ENCODE measurements at regions not wholly inside any gene's neighbourhood (a gene's known extent, or its start where the extent isn't known, plus 50 kb on each side); places are given as distances from the start of the nearest gene placed in this dataset.
"Not testable (repeated sequence)": the region's sequence is repeated elsewhere in the genome, so short reads cannot be mapped to it uniquely, and the experiment has no call there.

DNA sequence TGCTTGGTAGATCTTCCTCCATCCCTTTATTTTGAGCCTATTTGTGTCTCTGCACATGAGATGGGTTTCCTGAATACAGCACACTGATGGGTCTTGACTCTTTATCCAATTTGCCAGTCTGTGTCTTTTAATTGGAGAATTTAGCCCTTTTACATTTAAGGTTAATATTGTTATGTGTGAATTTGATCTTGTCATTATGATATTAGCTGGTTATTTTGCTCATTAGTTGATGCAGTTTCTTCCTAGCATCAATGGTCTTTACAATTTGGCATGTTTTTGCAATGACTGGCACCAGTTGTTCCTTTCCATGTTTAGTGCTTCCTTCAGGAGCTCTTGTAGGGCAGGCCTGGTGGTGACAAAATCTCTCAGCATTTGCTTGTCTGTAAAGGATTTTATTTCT is 72.4 kb downstream of the HNRNPD start:
- not testable (repeated sequence) for DNase-seq

DNA sequence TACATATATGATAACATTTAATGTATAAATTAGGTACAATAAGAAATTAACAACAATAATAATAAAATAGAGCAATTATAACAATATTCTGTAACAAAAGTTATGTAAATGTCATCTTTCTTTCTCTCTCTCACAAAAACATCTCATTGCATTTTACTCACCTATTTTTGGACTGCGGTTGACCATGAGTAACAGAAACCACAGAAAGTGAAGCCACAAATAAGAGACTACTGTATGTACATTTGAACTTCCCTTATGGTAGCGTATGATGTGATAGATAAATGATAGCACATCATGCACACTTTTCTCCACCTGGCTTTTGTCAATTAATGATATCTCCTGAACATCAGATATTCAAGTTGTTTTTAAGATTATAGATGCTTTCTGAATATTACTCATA is 80.5 kb downstream of the HNRNPD start:
- peak; percentile 57 for DNase-seq

DNA sequence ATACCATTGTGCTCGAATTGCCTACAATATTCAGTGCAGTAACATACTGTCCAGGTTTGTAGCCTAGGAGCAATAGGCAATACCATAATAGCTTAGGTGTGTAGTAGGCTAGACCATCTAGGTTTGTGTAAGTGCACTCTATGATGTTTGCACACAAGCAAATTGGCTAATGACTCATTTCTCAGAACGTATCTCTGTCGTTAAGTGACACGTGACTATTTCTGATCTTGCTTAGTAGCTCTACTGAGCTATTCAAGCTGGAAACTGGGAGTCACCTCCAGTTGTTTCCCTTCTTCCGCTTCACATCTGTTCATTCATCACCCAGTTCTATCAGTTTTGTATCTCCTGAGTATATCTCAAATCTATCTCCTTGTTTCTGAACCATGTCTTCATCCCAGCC is 86.1 kb downstream of the HNRNPD start:
- DNase-seq = no peak

DNA sequence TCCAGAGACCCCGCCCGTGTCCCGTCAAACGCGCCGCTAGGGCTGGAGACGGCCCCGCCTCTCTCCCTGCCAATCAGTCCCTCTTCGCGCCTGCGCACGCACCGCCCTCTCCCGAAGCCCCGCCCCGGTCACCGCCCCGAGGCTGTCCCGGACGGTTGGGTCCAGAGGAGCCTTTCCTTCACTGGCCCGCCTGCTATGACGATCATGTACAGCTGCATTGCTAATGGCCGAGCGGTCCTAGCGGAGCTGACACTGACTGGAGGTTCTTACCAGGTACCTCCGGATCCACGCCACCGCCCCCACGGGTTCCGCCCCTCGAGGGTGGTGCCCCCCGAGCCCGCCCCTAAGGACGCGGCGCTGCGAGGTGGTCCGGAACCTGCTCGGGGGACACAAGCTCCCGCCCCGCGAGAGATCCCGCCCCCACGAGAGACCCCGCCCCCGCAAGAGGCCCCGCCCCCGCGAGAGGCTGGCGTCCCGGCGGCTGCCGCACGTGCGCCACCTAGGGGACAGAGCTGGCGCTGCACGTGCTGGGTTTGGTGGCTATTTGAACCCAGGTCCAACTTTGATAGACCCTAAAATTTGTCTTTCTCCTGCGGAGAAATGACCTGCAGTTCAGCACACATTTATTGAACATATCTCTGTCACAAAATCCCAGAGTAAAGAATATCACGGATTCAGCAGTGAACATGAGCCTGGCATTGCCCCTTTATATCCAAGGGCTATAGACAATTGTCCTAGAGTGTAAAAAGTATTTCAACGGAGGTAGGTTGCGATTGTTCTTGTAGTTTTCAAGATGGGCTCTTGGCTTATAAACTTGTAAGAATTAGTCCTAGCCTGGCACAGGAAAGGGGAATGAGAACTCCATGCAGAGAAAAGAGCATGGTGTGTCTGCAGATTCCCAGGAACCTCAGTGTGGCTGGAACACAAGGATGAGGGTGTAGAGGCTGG is 88.7 kb downstream of the HNRNPD start:
- DNase-seq = peak; percentile 99

DNA sequence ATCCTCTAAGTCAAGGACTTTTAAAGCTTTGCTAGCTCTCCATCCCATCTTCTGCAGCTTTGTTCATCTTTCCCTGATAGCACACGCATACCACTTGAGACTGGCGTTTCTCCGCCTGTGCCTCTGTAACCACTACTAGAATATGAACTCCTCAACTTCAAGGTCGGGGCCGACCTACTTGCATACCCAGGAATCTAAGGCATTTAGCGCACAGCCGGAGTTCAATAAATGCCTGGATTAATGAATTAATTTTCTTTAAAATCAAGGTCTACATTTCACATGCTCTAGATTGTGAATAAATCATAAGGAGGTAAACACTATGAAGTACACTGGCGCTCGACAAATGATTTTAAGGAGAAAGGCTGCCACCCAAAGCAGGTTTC is 89.3 kb downstream of the HNRNPD start:
- DNase-seq = no peak

DNA sequence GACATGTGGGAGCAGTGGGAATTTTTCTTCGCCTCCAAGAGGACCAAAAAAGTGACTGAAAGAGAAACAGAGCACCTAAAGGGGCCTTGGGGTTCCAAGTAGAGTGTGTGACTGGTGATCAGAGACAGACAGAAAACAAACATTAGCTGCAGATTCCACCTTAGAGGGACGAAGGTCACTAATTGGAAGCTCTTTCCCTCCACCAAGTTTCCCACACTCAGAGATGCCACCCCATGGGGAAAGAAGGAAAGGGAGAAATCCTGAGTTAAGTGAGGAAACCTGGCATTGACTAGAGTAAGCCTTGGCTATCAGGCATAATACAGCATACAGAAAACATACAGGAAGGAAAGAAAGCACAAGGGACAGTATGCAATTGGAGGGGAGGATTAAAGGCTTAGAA is 90.9 kb downstream of the HNRNPD start:
- no peak for DNase-seq

DNA sequence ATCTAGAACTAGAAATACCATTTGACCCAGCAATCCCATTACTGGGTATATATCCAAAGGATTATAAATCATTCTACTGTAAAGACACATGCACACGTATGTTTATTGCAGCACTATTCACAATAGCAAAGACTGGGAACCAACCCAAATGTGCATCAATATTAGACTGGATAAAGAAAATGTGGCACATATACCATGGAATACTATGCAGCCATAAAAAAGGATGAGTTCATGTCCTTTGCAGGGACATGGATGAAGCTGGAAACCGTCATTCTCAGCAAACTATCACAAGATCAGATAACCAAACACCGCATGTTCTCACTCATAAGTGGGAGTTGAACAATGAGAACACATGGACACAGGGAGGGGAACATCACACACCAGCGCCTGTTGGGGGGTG is 94.2 kb downstream of the HNRNPD start:
- not testable (repeated sequence) for DNase-seq

DNA sequence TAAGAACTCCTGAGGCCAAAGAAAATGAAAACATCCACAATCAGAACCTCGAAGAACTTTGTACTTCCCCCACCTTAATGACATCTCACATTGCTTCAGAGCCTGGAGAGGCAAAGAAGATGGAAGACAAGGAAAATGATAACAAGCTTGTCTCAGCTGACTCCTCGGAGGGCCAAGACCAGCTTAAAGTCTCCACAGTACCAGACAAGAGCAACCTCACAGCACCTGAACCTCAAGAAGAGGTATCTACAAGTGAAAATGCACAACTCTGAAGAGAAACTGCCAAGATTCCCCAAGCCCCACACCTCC is 97.5 kb downstream of the HNRNPD start:
- DNase-seq = no peak

DNA sequence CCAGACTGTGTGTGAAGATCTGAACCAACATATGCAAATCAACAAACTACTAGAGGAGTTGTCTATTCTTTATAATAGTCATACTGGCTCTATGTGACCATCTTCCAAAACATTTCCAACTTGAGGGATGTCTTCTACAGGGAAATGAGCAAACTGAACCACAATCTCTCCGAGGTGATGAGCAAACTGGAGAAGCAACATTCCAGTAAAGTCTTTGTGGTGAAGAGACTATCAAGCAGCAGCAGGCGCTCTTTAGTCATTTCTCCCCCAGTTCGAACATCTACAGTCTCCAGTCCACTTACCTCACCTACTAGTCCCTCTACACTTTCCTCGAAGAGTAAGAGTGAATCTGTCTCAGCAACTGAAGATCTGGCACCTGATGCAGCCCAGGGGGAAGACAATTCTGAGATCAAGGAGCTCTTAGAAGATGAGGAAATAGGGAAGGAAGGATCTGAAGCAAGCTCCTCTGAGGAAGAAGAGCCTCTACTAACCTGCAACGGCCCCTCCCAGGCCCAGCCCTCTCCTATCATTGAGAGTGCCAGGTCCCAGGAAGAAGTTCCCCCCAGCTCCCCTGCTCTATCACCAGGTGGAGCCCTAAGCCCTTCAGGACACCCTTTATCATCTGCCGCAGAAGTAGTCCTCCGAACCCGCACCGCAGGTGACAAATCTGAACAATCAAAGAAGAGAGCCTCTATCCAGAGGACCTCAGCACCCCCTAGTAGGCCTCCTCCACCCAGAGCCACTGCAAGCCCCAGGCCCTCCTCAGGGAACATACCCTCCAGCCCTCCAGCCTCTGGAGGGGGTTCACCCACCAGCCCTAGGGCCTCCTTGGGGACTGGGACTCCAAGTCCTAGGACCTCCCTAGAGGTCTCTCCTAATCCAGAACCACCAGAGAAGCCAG is 98.1 kb downstream of the HNRNPD start:
- DNase-seq = no peak

DNA sequence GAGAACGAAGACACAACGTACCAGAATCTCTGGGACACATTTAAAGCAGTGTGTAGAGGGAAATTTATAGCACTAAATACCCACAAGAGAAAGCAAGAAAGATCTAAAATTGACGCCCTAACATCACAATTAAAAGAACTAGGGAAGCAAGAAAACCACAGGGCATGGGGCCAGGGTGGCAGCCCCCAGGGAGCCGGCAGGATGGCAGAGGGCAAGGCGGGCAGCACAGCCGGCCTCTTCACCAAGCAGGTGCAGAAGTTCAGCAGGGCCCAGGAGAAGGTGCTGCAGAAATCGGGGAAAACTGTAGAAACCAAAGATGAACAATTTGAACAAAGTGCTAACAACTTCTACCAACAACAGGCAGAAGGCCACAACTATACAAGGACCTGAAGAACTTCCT is 99.1 kb downstream of the HNRNPD start:
- DNase-seq = not testable (repeated sequence)

DNA sequence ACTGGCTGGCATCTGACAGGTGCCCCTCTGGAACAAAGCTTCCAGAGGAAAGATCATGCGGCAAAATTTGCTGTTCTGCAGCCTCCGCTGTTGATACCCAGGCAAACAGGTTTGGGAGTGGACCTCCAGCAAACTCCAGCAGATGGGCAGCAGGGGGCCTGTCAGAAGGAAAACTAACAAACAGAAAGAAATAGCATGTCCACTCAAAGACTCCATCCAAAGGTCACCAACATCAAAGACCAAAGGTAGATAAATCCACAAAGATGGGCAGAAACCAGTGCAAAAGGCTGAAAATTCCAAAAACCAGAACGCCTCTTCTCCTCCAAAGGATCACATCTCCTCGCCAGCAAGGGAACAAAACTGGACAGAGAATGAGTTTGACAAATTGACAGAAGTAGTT is 101.3 kb downstream of the HNRNPD start:
- not testable (repeated sequence) for DNase-seq

DNA sequence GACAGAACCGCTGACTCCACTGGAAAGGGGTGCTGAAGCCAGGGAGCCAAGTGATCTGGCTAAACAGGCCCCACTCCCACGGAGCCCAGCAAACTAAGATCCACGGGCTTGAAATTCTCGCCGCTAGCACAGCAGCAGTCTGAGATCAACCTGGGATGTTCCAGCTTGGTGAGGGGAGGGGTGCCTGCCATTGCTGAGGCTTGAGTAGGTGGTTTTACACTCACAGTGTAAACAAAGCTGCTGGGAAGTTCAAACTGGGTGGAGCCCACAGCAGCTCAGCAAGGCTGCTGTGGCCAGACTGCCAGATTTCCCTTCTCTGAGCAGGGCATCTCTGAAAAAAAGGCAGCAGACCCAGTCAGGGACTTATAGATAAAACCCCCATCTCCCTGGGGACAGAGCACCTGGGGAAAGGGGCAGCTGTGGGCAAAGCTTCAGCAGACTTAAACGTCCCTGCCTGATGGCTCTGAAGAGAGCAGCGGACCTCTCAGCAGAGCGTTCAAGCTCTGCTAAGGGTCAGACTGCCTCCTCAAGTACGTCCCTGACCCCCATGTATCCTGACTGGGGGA is 101.8 kb downstream of the HNRNPD start:
- DNase-seq = not testable (repeated sequence)

DNA sequence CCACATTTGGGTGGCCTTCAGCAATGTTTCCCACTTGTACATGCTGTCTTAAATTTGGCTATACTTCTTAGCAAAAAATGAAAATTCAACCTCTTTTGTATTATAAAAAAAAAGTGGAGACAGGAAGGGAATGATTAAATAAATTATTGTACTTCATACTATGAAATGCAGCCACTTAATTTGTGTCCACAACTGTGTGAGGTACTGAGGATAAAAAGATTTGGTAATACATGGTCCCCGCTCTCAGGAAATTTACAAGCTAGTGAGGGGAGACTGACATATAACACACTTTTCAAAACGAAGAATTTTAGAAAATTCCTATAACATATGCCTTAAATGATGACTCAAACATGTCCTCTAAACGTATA is 105.0 kb downstream of the HNRNPD start:
- DNase-seq = no peak

DNA sequence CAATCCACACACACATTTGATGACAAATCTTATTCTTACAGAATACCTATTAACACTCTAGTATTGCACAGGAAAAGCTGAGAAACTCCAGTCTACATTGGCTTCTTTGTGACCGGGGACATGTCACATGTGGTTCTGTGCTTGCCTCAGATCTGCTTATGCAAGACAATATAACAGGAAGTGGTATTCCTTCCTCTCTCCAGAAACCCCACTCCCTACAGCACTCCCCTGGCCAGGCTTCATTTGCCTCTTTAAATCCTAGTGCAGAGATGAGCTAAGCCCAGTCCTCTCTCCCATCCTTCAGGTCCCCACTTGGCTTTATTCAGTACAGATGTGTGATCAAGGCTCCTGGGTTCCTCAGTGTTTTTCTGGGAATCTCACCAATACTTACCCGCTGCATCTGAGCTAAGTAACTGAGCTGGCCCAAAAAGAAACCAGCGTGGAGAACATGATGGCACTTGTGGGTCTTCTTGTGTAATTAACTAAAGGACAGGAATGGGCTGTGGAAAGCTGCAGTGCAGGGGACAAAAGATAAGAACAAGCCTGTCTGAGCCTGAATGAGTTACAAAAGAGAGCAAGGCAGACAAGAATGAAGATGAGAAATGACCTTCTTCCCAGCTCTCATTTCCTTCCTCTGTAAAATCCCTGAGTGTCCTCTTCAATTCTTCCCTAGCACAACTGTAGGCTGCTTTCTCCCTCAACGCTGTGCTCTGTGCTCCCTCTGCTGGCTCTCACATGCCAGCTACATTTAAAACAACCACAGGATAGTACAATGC is 105.6 kb downstream of the HNRNPD start:
- peak; percentile 37 for DNase-seq

DNA sequence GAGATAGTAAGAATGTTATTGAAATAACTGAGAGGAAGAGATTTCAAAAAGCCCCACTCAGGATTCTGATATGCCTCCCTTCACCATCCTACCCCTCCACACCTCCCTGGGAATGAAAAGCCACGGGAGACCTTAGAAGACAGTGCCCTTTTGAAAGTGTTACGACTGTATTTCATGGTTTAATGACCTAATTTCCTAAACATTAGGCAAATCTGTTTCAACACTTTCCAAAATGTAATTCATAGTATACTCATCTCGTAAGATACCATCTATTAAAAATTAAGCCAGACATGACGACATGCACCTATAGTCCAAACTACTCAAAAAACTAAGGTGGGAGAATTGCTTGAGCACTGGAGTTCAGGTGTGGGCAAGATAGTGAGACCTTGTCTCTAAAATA is 106.3 kb downstream of the HNRNPD start:
- no peak for DNase-seq

DNA sequence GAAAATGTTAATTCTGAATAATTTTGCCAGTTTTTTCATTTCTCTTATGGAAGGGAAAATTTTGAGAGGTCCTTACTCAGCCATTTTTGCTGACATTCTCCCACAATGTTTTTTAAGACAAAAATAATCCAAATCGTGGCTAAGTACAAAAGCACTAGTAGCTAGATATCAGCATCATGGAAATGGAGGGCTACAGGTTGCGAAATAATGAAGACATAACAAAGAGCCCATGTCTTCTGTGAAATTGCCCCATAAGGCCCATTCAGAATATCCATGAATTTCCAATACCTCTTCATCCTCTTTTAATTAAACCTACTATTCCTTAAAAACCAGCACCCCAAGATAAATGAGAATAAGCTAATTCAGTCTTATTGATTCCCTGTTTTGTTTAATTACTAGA is 107.4 kb downstream of the HNRNPD start:
- no peak for DNase-seq

DNA sequence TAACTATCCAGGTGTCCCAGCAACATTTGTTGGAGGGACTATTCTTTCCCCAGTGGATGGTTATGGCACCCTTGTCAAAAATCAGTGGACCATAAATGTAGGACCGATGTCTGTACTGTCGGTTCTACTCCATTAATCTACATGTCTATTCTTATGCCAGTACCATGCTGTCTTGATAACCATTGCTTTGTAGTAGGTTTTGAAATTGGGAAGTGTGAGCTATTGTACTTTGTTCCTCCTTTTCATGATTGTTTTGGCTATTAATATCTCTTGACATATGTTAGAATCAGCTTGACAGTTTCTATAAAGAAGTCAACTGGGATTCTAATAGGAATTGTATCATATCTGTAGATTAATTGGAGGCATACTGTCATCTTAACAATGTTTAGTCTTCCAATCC is 112.7 kb downstream of the HNRNPD start:
- DNase-seq = no peak

DNA sequence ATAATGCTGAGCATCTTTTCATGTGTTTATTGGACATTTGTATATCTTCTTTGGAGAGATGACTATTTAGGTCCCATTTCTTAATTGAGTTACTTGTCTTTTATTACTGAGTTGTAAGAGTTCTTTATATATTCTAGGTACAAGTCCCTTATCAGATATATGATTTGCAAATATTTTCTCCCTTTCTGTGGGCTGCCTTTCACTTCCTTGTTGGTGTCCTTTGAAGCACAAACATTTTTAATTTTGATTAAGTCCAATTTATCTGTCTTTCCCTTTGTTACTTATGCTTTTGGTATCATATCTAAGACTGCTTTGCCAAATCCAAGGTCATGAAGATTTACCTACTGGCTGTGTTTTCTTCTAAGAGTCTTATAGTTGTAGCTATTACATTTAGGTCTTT is 113.2 kb downstream of the HNRNPD start:
- DNase-seq = no peak

DNA sequence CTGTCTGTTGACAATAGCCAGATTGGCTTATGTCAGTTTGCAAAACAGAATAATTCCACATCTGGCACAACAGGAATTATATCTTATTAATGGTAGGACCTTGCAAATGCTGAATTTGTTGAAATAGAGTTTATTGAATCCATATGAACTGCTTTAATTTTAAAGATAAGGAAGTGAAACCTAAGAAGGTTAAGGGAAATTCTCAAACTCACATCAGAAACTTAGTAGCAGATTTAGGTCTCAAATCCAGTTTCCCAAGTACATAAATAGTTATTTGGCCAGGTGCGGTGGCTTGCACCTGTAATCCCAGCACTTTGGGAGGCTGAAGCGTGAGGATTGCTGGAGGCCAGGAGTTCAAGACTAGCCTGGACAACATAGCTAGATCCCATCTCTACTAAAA is 117.1 kb downstream of the HNRNPD start:
- no peak for DNase-seq

DNA sequence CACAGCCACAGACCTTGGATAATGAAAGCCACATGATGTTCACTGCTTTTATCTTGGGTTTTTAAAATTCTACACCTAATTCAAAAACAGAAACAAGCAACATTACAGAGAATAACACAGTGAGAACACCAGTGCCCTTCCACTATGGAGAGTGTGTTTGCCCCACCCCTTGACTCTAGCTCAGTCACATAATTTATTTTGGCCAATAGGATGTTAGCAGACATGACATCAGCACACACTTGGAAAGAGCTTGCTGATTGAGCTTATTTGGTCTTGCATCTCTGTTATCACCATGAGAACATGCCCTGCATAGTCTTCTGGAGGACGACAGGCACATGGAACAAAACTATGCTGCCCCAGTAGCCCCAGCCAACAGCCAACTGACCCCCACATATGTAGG is 118.1 kb downstream of the HNRNPD start:
- no peak for DNase-seq

DNA sequence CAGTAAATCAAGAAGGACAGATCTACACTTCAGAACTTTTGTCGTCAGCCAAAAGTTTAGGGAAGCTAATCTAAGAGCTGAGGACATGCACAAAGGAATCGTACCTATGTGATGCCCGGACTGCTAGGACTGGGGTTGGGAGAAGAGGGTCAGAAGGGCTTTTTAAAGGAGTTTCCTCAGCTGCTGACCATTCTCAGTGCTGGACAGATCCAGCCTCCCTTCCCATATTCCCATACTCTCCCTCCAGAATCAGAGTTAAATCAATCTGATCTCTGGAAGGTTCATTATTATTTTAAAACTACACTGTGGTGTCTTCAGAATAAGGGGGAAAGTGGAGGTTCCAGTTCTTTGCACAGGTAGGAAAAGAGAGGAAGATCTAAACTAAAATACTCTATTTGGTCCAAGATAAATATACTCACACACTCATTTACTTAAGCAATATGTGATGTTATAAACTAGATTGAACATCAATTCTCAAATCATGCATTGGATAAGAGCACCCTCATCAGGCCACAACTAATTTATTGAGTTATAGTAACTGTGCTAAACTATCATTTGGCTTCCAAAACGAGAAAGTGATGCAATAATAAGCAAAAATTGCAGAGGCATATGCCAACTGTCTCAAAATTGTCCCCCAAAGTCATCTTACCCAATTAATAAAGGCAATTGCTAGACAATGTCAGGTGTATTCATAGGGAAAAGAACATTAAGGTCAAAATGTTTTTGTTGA is 124.7 kb downstream of the HNRNPD start:
- no peak for DNase-seq

DNA sequence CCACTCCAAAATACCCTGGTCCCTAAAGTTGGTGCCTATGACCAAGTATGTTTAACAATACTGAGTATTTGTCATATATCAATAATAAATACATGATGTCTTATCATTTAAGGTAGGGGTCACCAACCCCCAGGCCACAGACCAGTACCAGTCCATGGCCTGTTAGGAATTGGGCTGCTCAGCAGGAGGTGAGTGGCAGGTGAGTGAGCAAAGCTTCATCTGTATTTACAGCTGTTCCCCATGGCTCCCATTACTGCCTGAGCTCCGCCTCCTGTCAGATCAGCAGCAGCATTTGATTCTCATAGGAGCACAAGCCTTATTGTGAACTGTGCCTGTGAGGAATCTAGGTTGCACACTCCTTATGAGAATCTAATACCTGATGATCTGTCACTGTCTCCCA is 126.2 kb downstream of the HNRNPD start:
- DNase-seq = no peak

Data from central memory CD4-positive, alpha-beta T cell (primary cell).